H9 (cell line): ENCODE measurements at regions not wholly inside any gene's neighbourhood (a gene's known extent, or its start where the extent isn't known, plus 50 kb on each side); places are given as distances from the start of the nearest gene placed in this dataset.

Experiments used
- DNase-seq: peaks from one replicate; pipeline ENCODE4 v3.0.0-alpha.2; 2017
- H2AFZ ChIP-seq: one replicate; pipeline ENCODE4 v1.6.1; 2013; ENCODE audit warnings: mild to moderate bottlenecking, low read length, control low read depth, moderate library complexity
- H2AK5ac ChIP-seq: 2 replicates; pipeline ENCODE4 v1.6.1; 2013; ENCODE audit warnings: low read length, control low read depth, mixed read lengths; ENCODE audit not compliant: insufficient read length
- H2BK120ac ChIP-seq: one replicate; pipeline ENCODE4 v1.6.1; 2013; ENCODE audit warnings: low read depth, mild to moderate bottlenecking, low read length, control low read depth, inconsistent platforms; ENCODE audit not compliant: poor library complexity, severe bottlenecking
- H2BK12ac ChIP-seq: 2 replicates; pipeline ENCODE4 v1.6.1; 2013; ENCODE audit warnings: low read length, control low read depth, mixed read lengths, low read depth; ENCODE audit not compliant: insufficient read length
- H2BK15ac ChIP-seq: 2 replicates; pipeline ENCODE4 v1.6.1; 2013; ENCODE audit warnings: low read depth, low read length, control low read depth
- H2BK20ac ChIP-seq: one replicate; pipeline ENCODE4 v1.6.1; 2013; ENCODE audit warnings: low read depth, mild to moderate bottlenecking, low read length, control low read depth, inconsistent platforms; ENCODE audit not compliant: poor library complexity, severe bottlenecking
- H2BK5ac ChIP-seq: 2 replicates; pipeline ENCODE4 v1.6.1; 2013; ENCODE audit warnings: low read length, control low read depth, mixed read lengths; ENCODE audit not compliant: insufficient read length
- H3K14ac ChIP-seq: 2 replicates; pipeline ENCODE4 v1.6.1; 2013; ENCODE audit warnings: low read length, control low read depth; ENCODE audit not compliant: insufficient read depth
- H3K18ac ChIP-seq: 2 replicates; pipeline ENCODE4 v1.6.1; 2013; ENCODE audit warnings: low read depth, mild to moderate bottlenecking, mixed read lengths, low read length, control low read depth; ENCODE audit not compliant: insufficient read length
- H3K23ac ChIP-seq: 2 replicates; pipeline ENCODE4 v1.6.1; 2013; ENCODE audit warnings: low read length, control low read depth, mixed read lengths, low read depth; ENCODE audit not compliant: insufficient read length
- H3K23me2 ChIP-seq: 2 replicates; pipeline ENCODE4 v1.6.1; 2013; ENCODE audit warnings: low read depth, mild to moderate bottlenecking, mixed read lengths, low read length, control low read depth; ENCODE audit not compliant: insufficient read length, poor library complexity, severe bottlenecking
- H3K27ac ChIP-seq: 2 replicates; pipeline ENCODE4 v1.5.1; 2013; ENCODE audit warnings: low read length, control low read depth, mixed read lengths, low read depth; ENCODE audit not compliant: insufficient read length
- H3K27me3 ChIP-seq: 2 replicates; pipeline ENCODE4 v1.6.1; 2013; ENCODE audit warnings: low read length, control low read depth, inconsistent platforms; ENCODE audit not compliant: insufficient read depth
- H3K4ac ChIP-seq: 2 replicates; pipeline ENCODE4 v1.6.1; 2013; ENCODE audit warnings: low read depth, mild to moderate bottlenecking, control low read depth, inconsistent platforms, low read length, moderate library complexity
- H3K4me1 ChIP-seq: 2 replicates; pipeline ENCODE4 v1.6.1; 2013; ENCODE audit warnings: low read length, control low read depth, inconsistent platforms; ENCODE audit not compliant: insufficient read depth
- H3K4me2 ChIP-seq: 2 replicates; pipeline ENCODE4 v1.6.1; 2013; ENCODE audit warnings: low read length, control low read depth, mixed read lengths; ENCODE audit not compliant: insufficient read length, insufficient read depth
- H3K56ac ChIP-seq: 2 replicates; pipeline ENCODE4 v1.6.1; 2013; ENCODE audit warnings: low read depth, mild to moderate bottlenecking, mixed read lengths, low read length, control low read depth; ENCODE audit not compliant: insufficient read length
- H3K79me1 ChIP-seq: 2 replicates; pipeline ENCODE4 v1.6.1; 2013; ENCODE audit warnings: low read depth, mild to moderate bottlenecking, moderate library complexity, low read length, control low read depth, inconsistent platforms; ENCODE audit not compliant: insufficient read depth, poor library complexity, severe bottlenecking
- H3K79me2 ChIP-seq: 2 replicates; pipeline ENCODE4 v1.6.1; 2013; ENCODE audit warnings: low read length, control low read depth, inconsistent platforms; ENCODE audit not compliant: insufficient read depth
- H3K9ac ChIP-seq: 2 replicates; pipeline ENCODE4 v1.6.1; 2013; ENCODE audit warnings: low read length, control low read depth, mixed read lengths; ENCODE audit not compliant: insufficient read length; ENCODE audit errors: extremely low read depth
- H3K9me3 ChIP-seq: one replicate; pipeline ENCODE4 v1.6.1; 2013; ENCODE audit warnings: low read depth, low read length, inconsistent platforms; ENCODE audit not compliant: control insufficient read depth
- H3T11ph ChIP-seq: one replicate; pipeline ENCODE4 v1.6.1; 2013; ENCODE audit warnings: mild to moderate bottlenecking, low read length, control low read depth, inconsistent platforms
- H4K20me1 ChIP-seq: one replicate; pipeline ENCODE4 v1.6.1; 2013; ENCODE audit not compliant: control insufficient read depth, insufficient read length, insufficient read depth
- H4K5ac ChIP-seq: 2 replicates; pipeline ENCODE4 v1.6.1; 2013; ENCODE audit warnings: low read depth, mild to moderate bottlenecking, mixed read lengths, low read length, control low read depth; ENCODE audit not compliant: insufficient read length
- H4K8ac ChIP-seq: replicated peaks from 2 replicates; pipeline ENCODE4 v1.6.1; 2013; ENCODE audit warnings: low read length, control low read depth, mixed read lengths, low read depth; ENCODE audit not compliant: insufficient read length
- H4K91ac ChIP-seq: 2 replicates; pipeline ENCODE4 v1.6.1; 2013; ENCODE audit warnings: low read depth, mild to moderate bottlenecking, moderate library complexity, mixed read lengths, low read length, control low read depth; ENCODE audit not compliant: insufficient read length
- H3K27ac Mint-ChIP-seq, 3 experiments: 2 replicates in 2 of 3; 3 replicates in 1 of 3; pipeline ENCODE4 v1.8.0; 2020 to 2021; ENCODE audit warnings: mixed read lengths in 3 of 3, mild to moderate bottlenecking in 1 of 3, moderate library complexity in 1 of 3
- H3K27me3 Mint-ChIP-seq: 2 replicates; pipeline ENCODE4 v1.8.0; 2021; ENCODE audit warnings: low read depth, mild to moderate bottlenecking, moderate library complexity, mixed read lengths
- H3K36me3 Mint-ChIP-seq, 3 experiments: 2 replicates in 2 of 3; 3 replicates in 1 of 3; pipeline ENCODE4 v1.8.0; 2020 to 2021; ENCODE audit warnings: low read depth in 3 of 3, mixed read lengths in 3 of 3; ENCODE audit not compliant: insufficient read depth in 1 of 3
- H3K4me1 Mint-ChIP-seq, 2 experiments: 2 replicates each; pipeline ENCODE4 v1.8.0; 2020; ENCODE audit warnings: mixed read lengths in 2 of 2
- H3K4me3 Mint-ChIP-seq, 2 experiments: 2 replicates in 1 of 2; 3 replicates in 1 of 2; pipeline ENCODE4 v1.8.0; 2020 to 2021; ENCODE audit warnings: mild to moderate bottlenecking in 2 of 2, mixed read lengths in 2 of 2, moderate library complexity in 1 of 2
- H3K9me3 Mint-ChIP-seq, 2 experiments: 2 replicates in 1 of 2; 3 replicates in 1 of 2; pipeline ENCODE4 v1.8.0; 2020; ENCODE audit warnings: mild to moderate bottlenecking in 2 of 2, mixed read lengths in 2 of 2, moderate library complexity in 1 of 2
- WGBS: extraction: QIAGEN DNeasy Blood & Tissue Kit; methylation state at CpG from one replicate; pipeline ENCODE4 v1.1.7; 2013; ENCODE audit warnings: missing lambda C conversion rate, low lambda C conversion rate, mixed read lengths; ENCODE audit not compliant: insufficient read length; ENCODE audit errors: extremely low coverage; 5-methylcytosine and 5-hydroxymethylcytosine counted together
- TF ChIP-seq, protein P1 (sequence below): fragments of 200-600 bp; sonication (generic); conservative IDR thresholded peaks from 3 replicates; pipeline ENCODE4 v1.8.0; 2021; ENCODE audit warnings: antibody characterized with exemption, mild to moderate bottlenecking

DNA sequence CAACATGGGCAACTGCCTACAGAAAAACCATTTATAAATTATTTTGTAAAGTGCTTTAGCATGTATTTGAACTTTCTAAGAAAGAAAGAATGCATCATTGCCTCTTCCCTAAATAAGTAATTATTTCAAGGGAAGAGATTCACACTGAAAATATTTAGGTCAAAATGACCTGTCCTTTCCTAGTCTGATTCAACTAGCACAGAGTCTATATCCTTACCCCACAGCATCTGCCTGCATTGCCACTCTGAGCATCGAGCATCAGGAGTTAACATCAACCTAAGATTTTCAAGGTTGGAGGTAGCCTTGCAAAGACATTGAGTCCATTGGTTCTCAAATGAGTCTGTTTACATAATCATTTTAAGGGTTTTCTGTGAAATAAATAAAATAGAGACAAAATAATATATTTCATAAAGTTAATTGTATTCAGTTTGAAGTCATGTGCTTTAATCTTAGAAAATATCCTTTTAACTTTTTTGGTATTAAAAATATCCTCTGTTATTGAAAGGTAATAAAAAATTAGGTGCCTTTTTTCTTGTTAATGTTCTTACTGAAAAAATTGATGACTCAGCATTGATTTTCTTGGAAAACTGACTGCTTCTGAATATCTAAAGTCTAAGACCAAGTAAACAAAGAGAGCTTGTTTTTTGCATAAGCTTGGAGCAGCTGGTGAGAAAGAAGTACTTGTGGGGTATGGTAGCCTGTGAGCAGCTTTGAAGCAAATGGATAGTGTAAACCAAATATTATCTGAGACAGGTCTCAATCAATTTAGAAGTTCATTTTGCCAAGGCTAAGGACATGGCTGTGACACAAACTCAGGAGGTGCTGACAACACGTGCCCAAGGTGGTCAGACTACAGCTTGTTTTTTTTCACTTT lies 269.0 kb upstream of the CLEC14A start:
- Histone ChIP-seq H4K5ac (no peak overlapping the region), H3T11ph (no peak overlapping the region), H2AFZ (peak overlapping the region; percentile 57), H3K27ac (no peak overlapping the region), H2BK20ac (no peak overlapping the region), H4K8ac (no peak overlapping the region), H2AK5ac (no peak overlapping the region), H2BK15ac (no peak overlapping the region), H3K79me2 (no peaks in the 10 kb centered on the region), H3K9me3 (no peaks in the 10 kb centered on the region), H3K23ac (no peak overlapping the region), H3K4ac (no peak overlapping the region), H2BK5ac (no peak overlapping the region), H2BK12ac (no peak overlapping the region), H2BK120ac (no peak overlapping the region), H3K56ac (no peak overlapping the region), H4K20me1 (no peaks in the 10 kb centered on the region), H3K18ac (no peak overlapping the region), H3K14ac (no peak overlapping the region), H3K9ac (no peak overlapping the region), H3K4me1 (no peaks in the 10 kb centered on the region; the same call in 1 of the 2 replicates), H3K79me1 (no peaks in the 10 kb centered on the region), H3K4me2 (peak overlapping the region; percentile 37), H3K23me2 (no peaks in the 10 kb centered on the region), H4K91ac (no peak overlapping the region), H3K27me3 (no peaks in the 10 kb centered on the region)
- Mint-ChIP-seq H3K27me3 (no peaks in the 10 kb centered on the region), H3K27ac (peak overlapping the region; percentile 58 to 95 (median 70)), H3K4me1 (peaks cover 31 to 43% of the 10 kb centered on the region in 2 experiments), H3K4me3 (peak overlapping the region; percentile 2 to 7; a peak in 1 of 5 replicates), H3K36me3 (peaks cover 0 to 5% (median 2%) of the 10 kb centered on the region in 3 experiments; a peak in 4 of 7 replicates), H3K9me3 (no peaks in the 10 kb centered on the region; a peak in 1 of 5 replicates)
- DNase-seq = no peak
- TF ChIP-seq, protein P1, sequence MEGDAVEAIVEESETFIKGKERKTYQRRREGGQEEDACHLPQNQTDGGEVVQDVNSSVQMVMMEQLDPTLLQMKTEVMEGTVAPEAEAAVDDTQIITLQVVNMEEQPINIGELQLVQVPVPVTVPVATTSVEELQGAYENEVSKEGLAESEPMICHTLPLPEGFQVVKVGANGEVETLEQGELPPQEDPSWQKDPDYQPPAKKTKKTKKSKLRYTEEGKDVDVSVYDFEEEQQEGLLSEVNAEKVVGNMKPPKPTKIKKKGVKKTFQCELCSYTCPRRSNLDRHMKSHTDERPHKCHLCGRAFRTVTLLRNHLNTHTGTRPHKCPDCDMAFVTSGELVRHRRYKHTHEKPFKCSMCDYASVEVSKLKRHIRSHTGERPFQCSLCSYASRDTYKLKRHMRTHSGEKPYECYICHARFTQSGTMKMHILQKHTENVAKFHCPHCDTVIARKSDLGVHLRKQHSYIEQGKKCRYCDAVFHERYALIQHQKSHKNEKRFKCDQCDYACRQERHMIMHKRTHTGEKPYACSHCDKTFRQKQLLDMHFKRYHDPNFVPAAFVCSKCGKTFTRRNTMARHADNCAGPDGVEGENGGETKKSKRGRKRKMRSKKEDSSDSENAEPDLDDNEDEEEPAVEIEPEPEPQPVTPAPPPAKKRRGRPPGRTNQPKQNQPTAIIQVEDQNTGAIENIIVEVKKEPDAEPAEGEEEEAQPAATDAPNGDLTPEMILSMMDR = no peak
- WGBS = no CpG with 5 or more reads among the region's 2 CpGs
